ENCODE measurements at regions not wholly inside any gene's neighbourhood (a gene's known extent, or its start where the extent isn't known, plus 50 kb on each side); places are given as distances from the start of the nearest gene placed in this dataset.

GRCh38 chr2:219919506-219919905 is 292.1 kb downstream of the SLC4A3 start:
- no peak for TF ChIP-seq CTCF (conservative IDR thresholded peaks at IDR 0.05; ENCODE audit: low read depth, low read length)
- TF ChIP-seq EZH2 (IDR thresholded peaks at IDR 0.05; ENCODE audit: low read length, unreplicated experiment): no peak
- no peak for TF ChIP-seq EZH2phosphoT487 (IDR thresholded peaks at IDR 0.05; ENCODE audit: borderline replicate concordance, low read length)
